CD14-positive monocyte (primary cell): ENCODE measurements at regions not wholly inside any gene's neighbourhood (a gene's known extent, or its start where the extent isn't known, plus 50 kb on each side); places are given as distances from the start of the nearest gene placed in this dataset.

Experiments
- DNase-seq, 3 donors: peaks; one replicate each; pipeline ENCODE4 v3.0.0-alpha.2; 2011 to 2022
- H2AFZ ChIP-seq: 2 replicates; pipeline ENCODE4 v1.6.0; 2012; ENCODE audit warnings: mild to moderate bottlenecking, low read depth, low read length, inconsistent platforms; ENCODE audit not compliant: insufficient read depth, poor library complexity, severe bottlenecking
- H3K27ac ChIP-seq, 2 donors: 1 replicate in 1 of 2; 2 replicates in 1 of 2; pipeline ENCODE4 v1.5.1; 2012 to 2013; ENCODE audit warnings: low read length in 2 of 2, control low read depth in 1 of 2, inconsistent platforms in 1 of 2, low read depth in 1 of 2, mild to moderate bottlenecking in 1 of 2
- H3K27me3 ChIP-seq, 2 donors: one replicate each; pipeline versions ENCODE4 v1.6.0 to v1.6.1; 2011 to 2013; ENCODE audit warnings: low read length in 2 of 2; ENCODE audit not compliant: control insufficient read depth in 2 of 2, insufficient read depth in 2 of 2
- H3K36me3 ChIP-seq, 2 donors: replicated peaks in 1 of 2; 1 replicate in 1 of 2; 2 replicates in 1 of 2; pipeline versions ENCODE4 v1.5.1 to v1.6.1; 2012 to 2013; ENCODE audit warnings: low read length in 2 of 2, control low read depth in 1 of 2, inconsistent platforms in 1 of 2, mild to moderate bottlenecking in 1 of 2; ENCODE audit not compliant: insufficient read depth in 2 of 2, control insufficient read depth in 1 of 2
- H3K4me1 ChIP-seq, 2 donors: 1 replicate in 1 of 2; 2 replicates in 1 of 2; pipeline versions ENCODE4 v1.5.1 to v1.6.1; 2012 to 2013; ENCODE audit warnings: low read length in 2 of 2, control low read depth in 1 of 2, inconsistent platforms in 1 of 2, mild to moderate bottlenecking in 1 of 2, moderate library complexity in 1 of 2; ENCODE audit not compliant: insufficient read depth in 2 of 2, control insufficient read depth in 1 of 2
- H3K4me2 ChIP-seq: replicated peaks from 2 replicates; pipeline ENCODE3; 2012; ENCODE audit warnings: low read length, moderate library complexity, mild to moderate bottlenecking; ENCODE audit not compliant: poor library complexity, severe bottlenecking; ENCODE audit errors: extremely low read depth
- H3K4me3 ChIP-seq, 3 experiments: fragments of 200-600 bp in 1 of 3; sonication (generic) in 1 of 3; replicated peaks in 1 of 3; 1 replicate in 2 of 3; 2 replicates in 1 of 3; pipeline ENCODE4 v1.5.1; 2011 to 2013; ENCODE audit warnings: low read length in 3 of 3, mild to moderate bottlenecking in 3 of 3, control low read depth in 2 of 3, low read depth in 2 of 3, inconsistent platforms in 1 of 3, moderate library complexity in 1 of 3
- H3K79me2 ChIP-seq: 2 replicates; pipeline ENCODE4 v1.6.0; 2012; ENCODE audit warnings: mild to moderate bottlenecking, control low read depth, inconsistent platforms, low read length, moderate library complexity; ENCODE audit not compliant: insufficient read depth
- H3K9ac ChIP-seq: 2 replicates; pipeline ENCODE4 v1.6.0; 2017; ENCODE audit warnings: low read length, mild to moderate bottlenecking; ENCODE audit not compliant: insufficient read depth, poor library complexity, severe bottlenecking
- H3K9me3 ChIP-seq, 2 donors: replicated peaks in 1 of 2; 1 replicate in 1 of 2; 2 replicates in 1 of 2; pipeline versions ENCODE4 v1.5.1 to v1.6.1; 2012 to 2013; ENCODE audit warnings: low read length in 2 of 2, control low read depth in 1 of 2; ENCODE audit not compliant: control insufficient read depth in 1 of 2, insufficient read depth in 1 of 2
- H4K20me1 ChIP-seq: 2 replicates; pipeline ENCODE4 v1.6.0; 2012; ENCODE audit warnings: mild to moderate bottlenecking, low read length, control low read depth, moderate library complexity; ENCODE audit not compliant: insufficient read depth
- H3K27ac Mint-ChIP-seq, 7 donors: one replicate each; pipeline ENCODE4 v1.8.0; 2020; ENCODE audit warnings: mild to moderate bottlenecking in 7 of 7, mixed read lengths in 7 of 7, moderate library complexity in 6 of 7, inconsistent platforms in 2 of 7
- H3K27me3 Mint-ChIP-seq, 3 donors: one replicate each; pipeline ENCODE4 v1.8.0; 2021 to 2022; ENCODE audit warnings: low read depth in 3 of 3, mild to moderate bottlenecking in 3 of 3, mixed read lengths in 3 of 3, moderate library complexity in 3 of 3, inconsistent platforms in 1 of 3
- H3K36me3 Mint-ChIP-seq, 2 donors: one replicate each; pipeline ENCODE4 v1.8.0; 2020; ENCODE audit warnings: mixed read lengths in 2 of 2, inconsistent platforms in 1 of 2, mild to moderate bottlenecking in 1 of 2
- H3K4me1 Mint-ChIP-seq: one replicate; pipeline ENCODE4 v1.8.0; 2020; ENCODE audit warnings: mild to moderate bottlenecking, mixed read lengths
- H3K4me3 Mint-ChIP-seq, 2 donors: one replicate each; pipeline ENCODE4 v1.8.0; 2020; ENCODE audit warnings: mild to moderate bottlenecking in 2 of 2, mixed read lengths in 2 of 2, moderate library complexity in 1 of 2
- H3K9me3 Mint-ChIP-seq, 7 donors: one replicate each; pipeline ENCODE4 v1.8.0; 2020 to 2022; ENCODE audit warnings: mixed read lengths in 7 of 7, mild to moderate bottlenecking in 6 of 7, moderate library complexity in 6 of 7, inconsistent platforms in 2 of 7
- WGBS: methylation state at CpG from one replicate; pipeline ENCODE4 v1.1.5; 2013; ENCODE audit warnings: missing lambda C conversion rate; ENCODE audit not compliant: insufficient coverage; 5-methylcytosine and 5-hydroxymethylcytosine counted together
- intact Hi-C, 2 donors: fragments of 100-400 bp; cut with micrococcal nuclease; formaldehyde crosslinking; loops; one replicate each; pipeline versions ENCODE4 v1.15.0 to v1.15.1; 2023
- TF ChIP-seq, protein P1 (sequence below): fragments of 200-600 bp; IDR thresholded peaks from one replicate; pipeline ENCODE4 v1.8.0; 2022; ENCODE audit warnings: antibody characterized with exemption, mild to moderate bottlenecking

DNA sequence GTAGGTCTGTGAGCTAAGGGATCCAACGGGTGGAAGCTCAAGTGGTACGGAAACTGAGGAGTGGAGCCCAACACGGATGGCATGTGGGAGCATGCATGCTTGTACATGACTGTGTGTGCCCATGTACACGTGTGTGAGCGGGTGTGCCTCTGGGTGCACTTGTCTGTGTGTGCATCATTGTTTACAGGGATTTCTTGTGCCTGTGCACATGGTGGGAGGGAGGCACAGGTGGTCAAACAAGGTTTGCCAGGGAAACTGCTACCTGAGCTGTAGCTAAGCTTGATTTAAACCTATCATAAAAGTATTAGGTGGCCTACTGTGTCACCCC, 122.5 kb upstream of the MAMLD1 start:
- Histone ChIP-seq H3K4me1 (no peaks in the 10 kb centered on the region), H3K9me3 (no peaks in the 10 kb centered on the region), H3K36me3 (no peaks in the 10 kb centered on the region), H3K4me3 (no peak overlapping the region), H4K20me1 (no peaks in the 10 kb centered on the region), H3K9ac (no peak overlapping the region), H3K27ac (no peak overlapping the region), H3K27me3 (no peaks in the 10 kb centered on the region), H3K4me2 (no peak overlapping the region), H2AFZ (no peak overlapping the region), H3K79me2 (no peaks in the 10 kb centered on the region)
- TF ChIP-seq, protein P1, sequence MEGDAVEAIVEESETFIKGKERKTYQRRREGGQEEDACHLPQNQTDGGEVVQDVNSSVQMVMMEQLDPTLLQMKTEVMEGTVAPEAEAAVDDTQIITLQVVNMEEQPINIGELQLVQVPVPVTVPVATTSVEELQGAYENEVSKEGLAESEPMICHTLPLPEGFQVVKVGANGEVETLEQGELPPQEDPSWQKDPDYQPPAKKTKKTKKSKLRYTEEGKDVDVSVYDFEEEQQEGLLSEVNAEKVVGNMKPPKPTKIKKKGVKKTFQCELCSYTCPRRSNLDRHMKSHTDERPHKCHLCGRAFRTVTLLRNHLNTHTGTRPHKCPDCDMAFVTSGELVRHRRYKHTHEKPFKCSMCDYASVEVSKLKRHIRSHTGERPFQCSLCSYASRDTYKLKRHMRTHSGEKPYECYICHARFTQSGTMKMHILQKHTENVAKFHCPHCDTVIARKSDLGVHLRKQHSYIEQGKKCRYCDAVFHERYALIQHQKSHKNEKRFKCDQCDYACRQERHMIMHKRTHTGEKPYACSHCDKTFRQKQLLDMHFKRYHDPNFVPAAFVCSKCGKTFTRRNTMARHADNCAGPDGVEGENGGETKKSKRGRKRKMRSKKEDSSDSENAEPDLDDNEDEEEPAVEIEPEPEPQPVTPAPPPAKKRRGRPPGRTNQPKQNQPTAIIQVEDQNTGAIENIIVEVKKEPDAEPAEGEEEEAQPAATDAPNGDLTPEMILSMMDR: no peak
- no peak overlapping the region for H3K27ac Mint-ChIP-seq
- intact Hi-C loops: no loop called here
- peaks cover 0 to 1% (median 1%) of the 10 kb centered on the region in 3 donors for H3K27me3 Mint-ChIP-seq
- no peak for DNase-seq
- no peaks in the 10 kb centered on the region for H3K36me3 Mint-ChIP-seq
- H3K4me1 Mint-ChIP-seq: no peaks in the 10 kb centered on the region
- H3K4me3 Mint-ChIP-seq: no peak overlapping the region
- peaks cover 0 to 2% (median 0%) of the 10 kb centered on the region in 7 donors for H3K9me3 Mint-ChIP-seq
- WGBS: 93% methylated on average over 2 of the region's 5 CpGs

- DNase-seq: no peak
- no peaks in the 10 kb centered on the region for H3K36me3 ChIP-seq
- intact Hi-C loops: no loop called here
Observed at GRCh38 chrX:150253959-150254620, 109.0 kb upstream of the MAMLD1 start.

More at GRCh38 chrX:150253959-150254620, 109.0 kb upstream of the MAMLD1 start:
- no peaks in the 10 kb centered on the region for H4K20me1 ChIP-seq
- no peaks in the 10 kb centered on the region for H3K79me2 ChIP-seq
- no peak overlapping the region for H2AFZ ChIP-seq
- Mint-ChIP-seq H3K9me3 (peaks cover 0 to 6% (median 0%) of the 10 kb centered on the region in 7 donors), H3K36me3 (no peaks in the 10 kb centered on the region), H3K4me1 (no peaks in the 10 kb centered on the region), H3K4me3 (no peak overlapping the region), H3K27me3 (peaks cover 0 to 2% (median 0%) of the 10 kb centered on the region in 3 donors), H3K27ac (peak overlapping the region in 1 of 7 donors; percentile 70)
- H3K4me1 ChIP-seq: no peaks in the 10 kb centered on the region
- no peak overlapping the region for H3K9ac ChIP-seq
- no peak overlapping the region for H3K27ac ChIP-seq
- no CpG with 5 or more reads among the region's 7 CpGs for WGBS
- H3K27me3 ChIP-seq: no peaks in the 10 kb centered on the region
- H3K9me3 ChIP-seq: no peaks in the 10 kb centered on the region
- TF ChIP-seq, protein P1: no peak
- H3K4me2 ChIP-seq: no peak overlapping the region
- H3K4me3 ChIP-seq: no peak overlapping the region
